SH-SY5Y (cell line): ENCODE measurements at regions not wholly inside any gene's neighbourhood (a gene's known extent, or its start where the extent isn't known, plus 50 kb on each side); places are given as distances from the start of the nearest gene placed in this dataset.

Experiments
- GATA2 ChIP-seq: IDR thresholded peaks from 2 replicates; pipeline ENCODE4 v1.6.1; 2011; ENCODE audit warnings: mild to moderate bottlenecking, low read depth, low read length
- GATA3 ChIP-seq: IDR thresholded peaks from 2 replicates; pipeline ENCODE4 v1.6.1; 2011; ENCODE audit warnings: low read depth, mild to moderate bottlenecking, low read length, moderate library complexity

- no peak for TF ChIP-seq GATA2
- TF ChIP-seq GATA3: no peak
Observed at GRCh38 chr4:141541851-141542250, 94.5 kb upstream of the IL15 start.
